HuH-7 (cell line): ENCODE measurements at regions not wholly inside any gene's neighbourhood (a gene's known extent, or its start where the extent isn't known, plus 50 kb on each side); places are given as distances from the start of the nearest gene placed in this dataset.
"Not testable (repeated sequence)": the region's sequence is repeated elsewhere in the genome, so short reads cannot be mapped to it uniquely, and the experiment has no call there.

Experiments
- DNase-seq: peaks from one replicate; pipeline ENCODE4 v3.0.0; 2011; ENCODE audit warnings: low spot score

- DNase-seq = not testable (repeated sequence)
These were observed 85.4 kb upstream of the TMEM170B start for GRCh38 chr6:11452106-11452505.

- no peak for DNase-seq
These were observed 87.5 kb upstream of the TMEM170B start for GRCh38 chr6:11450037-11450436.

- no peak for DNase-seq
These were observed 88.1 kb upstream of the TMEM170B start for GRCh38 chr6:11449408-11449807.

GRCh38 chr6:11448038-11448437 is 89.5 kb upstream of the TMEM170B start:
- DNase-seq = no peak

- DNase-seq = no peak
These were observed 90.3 kb upstream of the TMEM170B start for GRCh38 chr6:11447265-11447664.

GRCh38 chr6:11445146-11445545 is 92.4 kb upstream of the TMEM170B start:
- DNase-seq = no peak

GRCh38 chr6:11443125-11443524 is 94.4 kb upstream of the TMEM170B start:
- DNase-seq = not testable (repeated sequence)

GRCh38 chr6:11442495-11442894 is 95.1 kb upstream of the TMEM170B start:
- no peak for DNase-seq

GRCh38 chr6:11439876-11440275 is 97.7 kb upstream of the TMEM170B start:
- no peak for DNase-seq

- no peak for DNase-seq
These were observed 98.5 kb upstream of the TMEM170B start for GRCh38 chr6:11439017-11439420.

- no peak for DNase-seq
These were observed 99.6 kb upstream of the TMEM170B start for GRCh38 chr6:11437824-11438459.

GRCh38 chr6:11436508-11437096 is 100.9 kb upstream of the TMEM170B start:
- DNase-seq = no peak

GRCh38 chr6:11434565-11435326 is 102.8 kb upstream of the TMEM170B start:
- peak; percentile 46 for DNase-seq

GRCh38 chr6:11433860-11434259 is 103.7 kb upstream of the TMEM170B start:
- no peak for DNase-seq

GRCh38 chr6:11432713-11433450 is 104.7 kb upstream of the TMEM170B start:
- DNase-seq = no peak

GRCh38 chr6:11432091-11432490 is 105.5 kb upstream of the TMEM170B start:
- DNase-seq = no peak

- no peak for DNase-seq
These were observed 106.1 kb upstream of the TMEM170B start for GRCh38 chr6:11431455-11431937.

GRCh38 chr6:11430036-11430435 is 107.5 kb upstream of the TMEM170B start:
- no peak for DNase-seq

GRCh38 chr6:11429577-11429976 is 108.0 kb upstream of the TMEM170B start:
- no peak for DNase-seq

- no peak for DNase-seq
These were observed 108.7 kb upstream of the TMEM170B start for GRCh38 chr6:11428895-11429294.

- DNase-seq = no peak
These were observed 109.2 kb upstream of the TMEM170B start for GRCh38 chr6:11428371-11428770.

- no peak for DNase-seq
These were observed 109.8 kb upstream of the TMEM170B start for GRCh38 chr6:11427723-11428245.
